Gastroesophageal sphincter (tissue), 3 donors: ENCODE measurements at regions not wholly inside any gene's neighbourhood (a gene's known extent, or its start where the extent isn't known, plus 50 kb on each side); places are given as distances from the start of the nearest gene placed in this dataset.

Experiments used
- CTCF ChIP-seq, 4 experiments: fragments of 200-600 bp in 2 of 4; fragments of 450-650 bp in 2 of 4; sonication (generic) in 1 of 4; IDR thresholded peaks; one replicate each; pipeline ENCODE4 v1.5.1; 2017 to 2019; ENCODE audit warnings: antibody characterized with exemption in 4 of 4, mild to moderate bottlenecking in 2 of 4, moderate library complexity in 2 of 4
- POLR2A ChIP-seq, 2 donors: fragments of 450-650 bp; IDR thresholded peaks; one replicate each; pipeline ENCODE4 v1.6.1; 2017; ENCODE audit warnings: antibody characterized with exemption in 2 of 2, mild to moderate bottlenecking in 2 of 2, moderate library complexity in 1 of 2
- POLR2AphosphoS5 ChIP-seq: sonication (generic); formaldehyde crosslinking; IDR thresholded peaks from one replicate; pipeline ENCODE4 v1.6.1; 2017; ENCODE audit warnings: antibody characterized with exemption

GRCh38 chr6:27002447-27002846 is 245.1 kb upstream of the PRSS16 start:
- TF ChIP-seq CTCF (IDR thresholded peaks at IDR 0.05) (no peak), POLR2A (IDR thresholded peaks at IDR 0.05) (no peak), POLR2AphosphoS5 (no peak)
